ENCODE measurements at regions not wholly inside any gene's neighbourhood (a gene's known extent, or its start where the extent isn't known, plus 50 kb on each side); places are given as distances from the start of the nearest gene placed in this dataset.
"Not testable (repeated sequence)": the region's sequence is repeated elsewhere in the genome, so short reads cannot be mapped to it uniquely, and the experiment has no call there.

DNA sequence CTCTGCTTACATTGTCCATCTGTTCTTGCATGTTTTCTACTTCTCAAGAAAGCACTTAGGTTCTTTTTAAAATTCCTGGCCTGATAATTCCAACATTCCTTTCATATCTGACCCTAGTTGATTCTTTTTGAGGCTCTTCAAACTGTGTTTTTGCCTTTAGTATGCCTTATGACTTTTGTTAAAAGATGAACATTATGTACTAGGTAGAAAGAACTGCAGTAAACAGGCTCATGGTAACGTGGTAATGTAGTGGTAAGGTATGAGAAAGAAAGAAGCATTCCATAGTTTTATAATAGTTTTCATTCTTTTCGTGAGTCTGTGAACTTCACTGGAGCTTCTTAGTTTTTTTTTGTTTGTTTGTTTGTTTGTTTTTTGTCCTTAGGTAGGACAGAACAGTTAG is 306.4 kb downstream of the MBD2 start:
- no peak for DNase-seq

- no peak for DNase-seq
Observed at GRCh38 chr18:53911200-53911599, 313.3 kb downstream of the MBD2 start.

- DNase-seq, result no peak
Observed at GRCh38 chr18:53909668-53910067, 314.8 kb downstream of the MBD2 start.

DNA sequence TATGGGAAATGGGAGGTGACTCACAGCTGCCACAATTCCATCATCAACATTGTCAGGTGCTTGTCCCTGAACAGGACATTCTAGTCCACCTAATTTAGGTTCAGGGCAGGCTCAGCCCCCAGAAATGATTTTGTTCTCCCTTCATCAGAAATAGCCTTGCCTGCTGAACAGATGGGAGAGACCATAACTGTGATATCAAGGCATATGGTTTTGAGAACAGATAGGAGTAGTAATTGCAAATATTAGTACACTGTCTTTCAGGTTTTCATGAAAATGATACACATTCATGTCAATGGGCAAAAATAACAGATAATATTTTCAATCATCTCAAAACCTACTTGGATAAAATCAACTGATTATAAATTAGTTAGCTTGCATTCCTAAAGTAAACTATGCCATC is 316.5 kb downstream of the MBD2 start:
- DNase-seq, result no peak

- DNase-seq, result no peak
Observed at GRCh38 chr18:53906681-53907080, 317.8 kb downstream of the MBD2 start.

GRCh38 chr18:53894675-53895442 is 329.6 kb downstream of the MBD2 start:
- DNase-seq, result no peak

DNA sequence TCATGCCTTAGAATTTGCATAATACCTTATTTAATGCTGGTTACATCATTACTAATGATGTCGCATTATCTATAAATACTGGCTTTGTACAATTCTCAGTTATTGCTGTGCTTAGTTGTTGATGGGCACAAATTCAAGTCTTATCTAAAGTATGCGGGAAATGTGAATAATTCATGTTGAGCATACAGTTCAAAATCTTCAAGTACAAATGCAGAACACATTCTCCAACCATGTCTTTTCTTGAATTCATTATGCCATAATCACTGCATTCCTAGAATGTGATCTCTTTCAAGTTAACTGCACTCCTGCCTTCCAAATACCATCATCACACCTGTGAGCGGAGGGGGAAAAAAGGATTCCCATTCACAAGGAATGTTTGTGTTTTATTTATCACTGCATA is 337.0 kb downstream of the MBD2 start:
- no peak for DNase-seq

- no peak for DNase-seq
Observed at GRCh38 chr18:53886058-53886457, 338.4 kb downstream of the MBD2 start.

DNA sequence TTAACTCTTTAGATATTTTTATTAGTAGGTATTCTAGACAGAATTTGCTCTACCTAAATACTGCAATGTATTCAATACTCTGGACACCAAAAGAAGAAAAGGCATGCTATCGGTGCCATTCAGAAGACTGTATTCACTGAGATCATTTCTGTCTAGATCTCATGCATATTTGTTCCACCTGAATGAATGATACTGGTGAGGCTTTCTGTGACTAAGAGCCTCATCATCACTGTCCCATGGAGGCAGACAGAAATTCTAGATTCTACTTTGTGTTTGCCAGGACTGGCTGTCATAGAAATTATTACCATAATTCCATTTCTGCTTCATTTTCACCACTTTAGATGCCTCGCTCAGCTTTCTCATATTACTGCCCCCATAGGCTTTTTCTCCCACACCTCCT is 340.7 kb downstream of the MBD2 start:
- DNase-seq, result no peak

DNA sequence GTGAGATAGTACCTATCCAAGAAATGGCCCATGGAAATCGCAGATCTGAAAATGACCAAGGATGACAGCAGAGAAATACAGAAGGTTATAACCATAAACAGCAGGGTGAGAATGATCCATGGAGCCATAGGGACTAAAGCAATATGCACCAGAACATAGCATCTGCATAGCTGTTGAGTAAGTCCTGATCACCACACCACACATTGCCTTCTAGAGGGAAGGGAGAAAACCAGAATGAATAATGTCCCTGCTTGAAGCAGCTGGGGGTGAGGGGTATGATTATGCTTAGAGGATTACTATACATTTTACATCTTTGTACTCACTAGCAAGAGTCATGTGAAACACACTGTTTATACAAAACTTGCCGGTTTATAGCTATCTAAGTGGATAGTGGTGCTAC is 350.4 kb downstream of the MBD2 start:
- DNase-seq, result no peak

DNA sequence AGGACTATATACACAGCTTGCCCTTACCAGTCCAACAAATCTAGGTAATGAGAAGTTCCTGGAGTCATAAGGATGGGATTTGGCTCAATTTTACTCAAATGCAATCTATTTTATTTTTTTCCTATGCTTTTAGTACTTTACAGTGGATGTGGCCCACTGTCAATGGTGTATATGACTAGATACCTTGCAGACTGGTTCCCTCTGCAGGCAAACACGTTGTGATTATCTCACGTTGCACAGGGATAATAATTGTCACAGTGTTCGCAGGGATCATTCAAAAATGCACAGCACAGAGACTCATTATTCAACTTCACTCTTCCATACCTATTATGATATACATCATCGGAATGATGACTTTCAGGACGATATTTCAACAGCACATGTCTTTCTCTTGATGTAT is 359.7 kb downstream of the MBD2 start:
- no peak for DNase-seq

DNA sequence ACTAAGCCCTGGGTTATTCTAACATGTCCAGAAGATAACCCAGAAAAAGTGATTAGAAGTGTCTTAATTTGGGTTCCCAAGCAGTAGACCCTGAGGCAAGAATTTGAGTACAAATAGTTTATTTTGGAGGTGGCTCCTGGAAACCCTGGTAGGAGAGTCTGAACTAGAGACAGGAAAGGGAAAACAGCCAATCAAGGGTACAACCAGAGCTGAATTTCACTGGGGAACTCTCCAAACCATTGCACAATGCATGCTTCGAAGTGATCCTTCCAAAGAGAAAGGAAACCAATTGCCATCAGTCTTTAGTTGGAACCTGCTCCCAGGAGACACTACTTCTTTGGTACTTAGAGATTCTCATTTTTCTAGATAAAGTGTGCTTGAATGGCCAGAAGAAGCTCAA is 361.5 kb downstream of the MBD2 start:
- no peak for DNase-seq

DNA sequence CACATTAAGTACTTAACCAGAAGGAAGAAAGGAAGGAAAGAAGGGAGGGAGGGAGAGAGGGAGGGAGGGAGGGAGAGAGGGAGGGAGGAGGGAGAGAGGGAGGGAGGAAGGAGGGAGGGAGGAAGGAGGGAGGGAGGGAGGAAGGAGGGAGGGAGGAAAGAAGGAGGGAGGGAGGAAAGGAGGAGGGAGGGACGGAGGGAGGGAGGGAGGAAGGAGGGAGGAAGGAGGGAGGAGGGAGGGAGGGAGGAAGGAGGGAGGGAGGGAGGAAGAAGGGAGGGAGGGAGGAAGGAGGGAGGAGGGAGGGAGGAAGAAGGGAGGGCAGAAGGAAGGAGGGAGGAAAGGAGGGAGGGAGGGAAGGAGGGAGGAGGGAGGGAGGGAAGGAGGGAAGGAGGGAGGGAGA is 363.3 kb downstream of the MBD2 start:
- DNase-seq, result no peak

DNA sequence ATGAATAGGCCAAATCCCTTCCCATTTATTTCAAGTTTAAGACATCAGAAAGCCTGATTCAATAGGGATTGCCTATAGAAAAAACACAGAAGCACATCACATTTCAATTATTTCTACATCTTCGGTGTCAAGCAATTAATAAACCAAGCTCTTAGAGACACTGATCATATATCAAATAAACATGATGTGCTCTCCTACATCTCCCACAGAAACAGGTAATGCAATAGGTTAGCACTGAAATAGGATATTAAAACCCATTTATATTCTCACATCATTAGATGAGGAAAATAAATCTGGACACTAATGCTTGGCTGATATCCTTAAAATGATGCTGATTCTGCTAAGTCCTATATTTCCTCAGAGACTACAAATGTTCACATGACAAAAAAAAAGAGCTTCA is 364.7 kb downstream of the MBD2 start:
- no peak for DNase-seq

GRCh38 chr18:53850902-53851301 is 373.6 kb downstream of the MBD2 start:
- DNase-seq, result no peak

- DNase-seq, result no peak
Observed at GRCh38 chr18:53843763-53844162, 380.7 kb downstream of the MBD2 start.

DNA sequence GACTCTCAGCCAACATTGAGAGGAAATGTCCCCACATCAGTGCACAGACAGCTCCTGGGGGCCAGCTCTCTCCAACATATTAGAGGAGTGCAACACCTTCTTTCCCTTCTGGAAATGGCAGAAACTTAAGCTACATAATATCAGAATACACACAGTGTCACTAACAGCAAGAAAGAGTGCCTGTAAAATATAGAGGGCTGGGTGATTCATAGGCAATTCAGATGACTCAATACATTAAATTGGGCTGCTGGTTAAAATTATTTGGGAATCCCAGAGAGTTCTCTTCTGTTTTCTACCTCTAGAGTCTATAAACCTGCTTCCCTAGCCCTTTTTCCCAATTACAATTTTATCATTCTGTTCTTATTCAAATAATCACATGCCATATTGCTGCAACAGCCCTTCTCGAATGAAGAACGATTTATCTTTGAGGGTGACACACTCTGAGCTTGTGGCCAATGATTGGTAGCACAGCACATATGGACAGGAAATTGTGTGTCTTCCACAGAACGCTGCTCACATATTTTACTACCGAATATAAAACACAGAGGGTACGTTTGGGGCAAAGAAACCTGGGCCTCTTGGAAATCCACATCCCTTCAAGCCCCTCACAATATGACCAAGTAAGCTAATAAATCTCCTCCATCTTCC is 381.2 kb downstream of the MBD2 start:
- no peak for DNase-seq

DNA sequence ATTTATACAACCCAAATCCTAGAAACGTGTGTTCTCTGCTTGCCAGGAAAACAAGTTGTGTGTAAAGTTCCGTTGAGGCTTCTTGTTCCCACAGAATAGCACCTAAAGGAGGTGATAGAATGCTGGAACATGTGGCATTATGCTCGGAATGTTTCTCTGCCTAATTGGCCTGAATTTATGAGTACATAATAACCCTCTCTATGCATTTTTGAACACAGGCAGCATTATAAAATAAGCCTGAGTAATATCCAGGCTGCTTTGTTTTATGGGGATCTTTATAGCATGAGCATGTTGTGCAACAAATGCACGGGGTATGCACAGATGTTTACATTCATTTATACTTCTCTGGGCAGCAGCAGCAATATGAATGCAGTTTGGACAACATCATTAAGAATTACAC is 385.7 kb downstream of the MBD2 start:
- DNase-seq, result no peak

- not testable (repeated sequence) for DNase-seq
Observed at GRCh38 chr18:53821141-53821540, 403.3 kb downstream of the MBD2 start.

DNA sequence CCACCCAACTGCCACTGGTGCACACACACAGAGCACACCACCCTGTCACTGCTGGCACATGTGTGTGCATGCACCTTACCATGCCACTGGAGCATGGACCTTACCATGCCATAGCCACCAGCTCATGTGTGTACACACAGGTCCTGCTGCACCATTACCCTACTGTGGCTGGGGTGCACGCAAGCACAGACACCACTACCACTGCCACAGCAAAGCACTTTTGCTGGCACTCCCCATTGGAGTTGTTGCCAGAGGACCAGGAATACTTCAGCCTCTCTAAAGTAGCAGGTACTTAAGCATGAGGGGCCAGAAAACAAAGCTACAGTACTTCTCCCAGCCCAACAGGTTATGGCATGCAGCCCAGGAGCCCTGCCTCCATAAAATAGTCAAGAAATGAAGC is 404.8 kb downstream of the MBD2 start:
- DNase-seq, result no peak

GRCh38 chr18:53819174-53819573 is 405.3 kb downstream of the MBD2 start:
- DNase-seq, result no peak

DNA sequence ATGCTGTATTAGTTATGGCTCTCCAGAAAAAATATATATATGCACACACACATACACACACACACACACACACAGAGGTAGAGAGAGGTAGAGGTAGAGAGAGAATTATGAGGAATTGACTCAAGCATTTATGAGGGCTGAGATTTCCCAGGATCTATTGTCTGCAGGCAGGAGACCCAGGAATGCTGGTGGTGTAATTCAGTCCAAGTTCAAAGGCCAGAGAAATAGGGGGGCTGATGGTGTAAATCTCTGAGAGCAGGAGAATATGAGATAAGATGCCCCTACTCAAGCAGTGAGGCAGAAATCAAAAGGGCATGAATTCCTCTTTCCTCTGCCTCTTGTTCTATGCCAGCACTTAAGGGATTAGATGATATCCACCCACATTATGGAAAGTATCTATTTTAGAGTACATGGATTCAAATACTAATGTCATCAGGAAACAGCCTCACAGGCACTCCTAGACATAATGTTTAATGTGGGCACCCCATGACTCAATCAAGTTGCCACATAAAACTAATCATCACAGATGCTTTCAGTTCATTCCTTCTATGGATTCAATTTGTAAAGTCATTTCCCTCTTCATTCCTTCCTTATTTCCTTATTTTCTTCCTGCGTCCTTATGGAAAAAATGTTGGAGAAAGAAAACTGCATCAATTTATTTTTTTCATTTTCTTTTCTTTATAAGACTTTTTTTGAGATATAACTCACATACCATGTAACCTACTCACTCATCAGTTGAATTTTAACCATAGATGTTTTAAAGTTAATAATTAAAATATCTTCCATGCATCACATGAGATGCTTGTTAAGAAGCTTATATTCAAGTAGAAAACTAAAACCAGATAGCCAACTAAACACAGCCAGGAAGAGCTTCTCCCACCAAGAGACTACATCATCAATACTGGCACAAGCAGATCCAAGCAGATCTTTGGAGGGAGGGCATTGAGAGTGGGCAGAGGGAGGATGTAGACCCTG is 406.2 kb downstream of the MBD2 start:
- DNase-seq, result no peak

GRCh38 chr18:53800171-53800570 is 424.3 kb downstream of the MBD2 start:
- no peak for DNase-seq

GRCh38 chr18:53799134-53799533 is 425.3 kb downstream of the MBD2 start:
- DNase-seq, result no peak

Data from CD4-positive, alpha-beta T cell treated with Interleukin-12 subunit alpha and Interleukin-12 subunit beta, for 1 hour (primary cell).